A549 (cell line): ENCODE measurements at regions not wholly inside any gene's neighbourhood (a gene's known extent, or its start where the extent isn't known, plus 50 kb on each side); places are given as distances from the start of the nearest gene placed in this dataset.

Experiments used
- ATAC-seq, 2 experiments: fragments of 200-7000 bp in 1 of 2; fragments of >200 bp in 1 of 2; cut with Nextera tagmentation in 1 of 2; cut with Tn5 transposase in 1 of 2; 3 replicates each; pipeline versions ENCODE4 v1.8.0 to v1.9.1; 2018 to 2020; ENCODE audit warnings: mild to moderate bottlenecking in 1 of 2, moderate library complexity in 1 of 2
- CTCF ChIA-PET: fragments of 300-600 bp; sonication (Branson Sonifier 250); formaldehyde crosslinking; extraction: SDS; loops from one replicate; lab custom pipeline; 2021; ENCODE audit warnings: antibody characterized with exemption, inconsistent platforms; lab: Yijun Ruan, JAX
- POLR2A ChIA-PET: fragments of 350-600 bp; formaldehyde crosslinking; extraction: SDS; loops from one replicate; lab custom pipeline; 2021; ENCODE audit warnings: antibody characterized with exemption, inconsistent platforms; lab: Yijun Ruan, JAX
- DNase-seq, 2 experiments: peaks; one replicate each; pipeline versions ENCODE4 v3.0.0 to v3.0.0-alpha.2; 2011 to 2016; ENCODE audit warnings: low read depth in 1 of 2, low spot score in 1 of 2
- FAIRE-seq: peaks from 2 replicates; lab custom pipeline; 2011; peaks lifted over from hg19 to GRCh38; lab: Jason Lieb, UNC
- H3K27ac ChIP-seq, 2 experiments: fragments of >200 bp; sonication (Bioruptor Twin); formaldehyde crosslinking; 3 replicates each; pipeline ENCODE4 v1.5.1; 2016 to 2017
- H3K4me1 ChIP-seq: fragments of >200 bp; sonication (Bioruptor Twin); formaldehyde crosslinking; 3 replicates; pipeline ENCODE4 v1.6.1; 2016
- H3K4me2 ChIP-seq: fragments of >200 bp; sonication (Bioruptor Twin); formaldehyde crosslinking; 3 replicates; pipeline ENCODE4 v1.6.1; 2016
- H3K4me3 ChIP-seq: fragments of >200 bp; sonication (Bioruptor Twin); formaldehyde crosslinking; 3 replicates; pipeline ENCODE4 v1.5.1; 2016
- H3K9me3 ChIP-seq: fragments of >200 bp; sonication (Bioruptor Twin); formaldehyde crosslinking; 3 replicates; pipeline ENCODE4 v1.6.1; 2016
- ATOH8 ChIP-seq: fragments of 250-450 bp; sonication (Bioruptor Pico); IDR thresholded peaks from 2 replicates; pipeline ENCODE4 v1.5.0; 2020; ENCODE audit warnings: low read depth, mild to moderate bottlenecking, moderate library complexity
- CBX2 ChIP-seq: fragments of 200-600 bp; sonication (generic); IDR thresholded peaks from 2 replicates; pipeline ENCODE4 v1.6.1; 2016; ENCODE audit warnings: low read depth, mild to moderate bottlenecking, borderline replicate concordance
- CEBPB ChIP-seq, 2 experiments: fragments of >200 bp in 1 of 2; sonication (Bioruptor Twin) in 1 of 2; formaldehyde crosslinking in 1 of 2; IDR thresholded peaks; 2 replicates each; pipeline ENCODE4 v1.6.1; 2012 to 2016
- CHD2 ChIP-seq: fragments of 150-350 bp; IDR thresholded peaks from 2 replicates; pipeline ENCODE4 v1.6.1; 2014; ENCODE audit warnings: low read length; ENCODE audit not compliant: partially characterized antibody
- E2F6 ChIP-seq: IDR thresholded peaks from 2 replicates; pipeline ENCODE4 v1.6.1; 2012; ENCODE audit warnings: low read depth, borderline replicate concordance
- EHF ChIP-seq: fragments of 250-450 bp; sonication (Bioruptor Pico); IDR thresholded peaks from 2 replicates; pipeline ENCODE4 v1.5.0; 2020; ENCODE audit warnings: mild to moderate bottlenecking
- EHMT2 ChIP-seq: fragments of 200-600 bp; sonication (generic); IDR thresholded peaks from 2 replicates; pipeline ENCODE4 v1.6.1; 2016; ENCODE audit warnings: antibody characterized with exemption, low read depth, mild to moderate bottlenecking, moderate library complexity
- FOXS1 ChIP-seq: fragments of 250-450 bp; sonication (Bioruptor Pico); IDR thresholded peaks from 2 replicates; pipeline ENCODE4 v1.5.0; 2020; ENCODE audit warnings: mild to moderate bottlenecking, moderate library complexity
- HOXA7 ChIP-seq: fragments of 250-450 bp; sonication (Bioruptor Pico); IDR thresholded peaks from 2 replicates; pipeline ENCODE4 v1.5.0; 2020; ENCODE audit warnings: mild to moderate bottlenecking, moderate library complexity
- HOXB5 ChIP-seq: fragments of 250-450 bp; sonication (Bioruptor Pico); IDR thresholded peaks from 2 replicates; pipeline ENCODE4 v1.5.0; 2020; ENCODE audit warnings: mild to moderate bottlenecking, moderate library complexity
- MAFK ChIP-seq: fragments of 450-650 bp; IDR thresholded peaks from 2 replicates; pipeline ENCODE4 v1.6.1; 2014; ENCODE audit not compliant: partially characterized antibody
- NFE2L2 ChIP-seq: fragments of 150-350 bp; conservative IDR thresholded peaks from 2 replicates; pipeline ENCODE4 v1.6.1; 2014; ENCODE audit warnings: low read length
- PBX3 ChIP-seq: IDR thresholded peaks from 2 replicates; pipeline ENCODE4 v1.6.1; 2012
- POLR2A ChIP-seq: IDR thresholded peaks from 2 replicates; pipeline ENCODE4 v1.6.1; 2012; ENCODE audit warnings: mild to moderate bottlenecking, low read length
- RFX5 ChIP-seq: fragments of 450-650 bp; IDR thresholded peaks from 2 replicates; pipeline ENCODE4 v1.7.1; 2014; ENCODE audit warnings: antibody characterized with exemption, mild to moderate bottlenecking, moderate library complexity
- WGBS: methylation state at CpG from one replicate; pipeline ENCODE4 v1.1.6; 2017; ENCODE audit errors: missing lambda C conversion rate; 5-methylcytosine and 5-hydroxymethylcytosine counted together
- TF ChIP-seq, protein P1 (sequence below): IDR thresholded peaks from 2 replicates; pipeline ENCODE4 v1.6.1; 2012
- TF ChIP-seq, protein P2 (sequence below): fragments of >200 bp; sonication (Bioruptor Twin); formaldehyde crosslinking; IDR thresholded peaks from 2 replicates; pipeline ENCODE4 v1.6.1; 2016

- POLR2A ChIA-PET = interaction anchor here (0.6 kb wide), 1 partner anchor 114 kb away, joined by 3 read pairs; no protein-coding TSS in a partner anchor
- CTCF ChIA-PET = interaction anchor here (1.2 kb wide), 1 partner anchor 35 kb away, joined by 3 read pairs; no protein-coding TSS in a partner anchor
- no peak for TF ChIP-seq POLR2A
- TF ChIP-seq ATOH8 (CRISPR knock-in tag) = no peak
- peak overlapping the region; percentile 55 for H3K4me2 ChIP-seq
- ATAC-seq = peak; percentile 73 to 84
- peaks cover 11% of the 10 kb centered on the region; the same call in 1 of the 3 replicates for H3K4me1 ChIP-seq
- 0 out of 6 replicates have a peak overlapping the region, but pooled peaks of 1 of the 2 experiments have one; percentile 10 for H3K27ac ChIP-seq
- no peak for FAIRE-seq
- 23% methylated on average over 12 of the region's 12 CpGs for WGBS
- DNase-seq = peak; percentile 2 to 19
- H3K4me3 ChIP-seq = no peak overlapping the region
- no peaks in the 10 kb centered on the region for H3K9me3 ChIP-seq
These were observed 80.7 kb upstream of the CCN6 start for GRCh38 chr6:111973118-111973761.

GRCh38 chr6:111973927-111974639, 79.8 kb upstream of the CCN6 start:
- peak overlapping the region; percentile 55 for H3K4me2 ChIP-seq
- 68% methylated on average over 5 of the region's 5 CpGs for WGBS
- POLR2A ChIA-PET = no interaction called here
- CTCF ChIA-PET = interaction anchor here (0.7 to 1.2 kb wide), 2 partner anchors 34 to 73 kb away, joined by 3 read pairs; no protein-coding TSS in a partner anchor
- DNase-seq = no peak
- H3K9me3 ChIP-seq = no peaks in the 10 kb centered on the region
- TF ChIP-seq NFE2L2 (no peak), CHD2 (no peak), HOXB5 (CRISPR knock-in tag) (no peak), FOXS1 (CRISPR knock-in tag) (no peak), CEBPB (IDR thresholded peaks at IDR 0.05) (no peak), CBX2 (no peak), RFX5 (no peak), E2F6 (no peak), MAFK (no peak)
- TF ChIP-seq, protein P1, sequence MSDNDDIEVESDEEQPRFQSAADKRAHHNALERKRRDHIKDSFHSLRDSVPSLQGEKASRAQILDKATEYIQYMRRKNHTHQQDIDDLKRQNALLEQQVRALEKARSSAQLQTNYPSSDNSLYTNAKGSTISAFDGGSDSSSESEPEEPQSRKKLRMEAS = no peak
- TF ChIP-seq, protein P2, sequence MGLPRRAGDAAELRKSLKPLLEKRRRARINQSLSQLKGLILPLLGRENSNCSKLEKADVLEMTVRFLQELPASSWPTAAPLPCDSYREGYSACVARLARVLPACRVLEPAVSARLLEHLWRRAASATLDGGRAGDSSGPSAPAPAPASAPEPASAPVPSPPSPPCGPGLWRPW = no peak
- FAIRE-seq = no peak
- 0 out of 6 replicates have a peak overlapping the region, but pooled peaks of 1 of the 2 experiments have one; percentile 10 for H3K27ac ChIP-seq
- H3K4me1 ChIP-seq = peaks cover 11% of the 10 kb centered on the region; the same call in 1 of the 3 replicates
- no peak for ATAC-seq
- no peak overlapping the region for H3K4me3 ChIP-seq

DNA sequence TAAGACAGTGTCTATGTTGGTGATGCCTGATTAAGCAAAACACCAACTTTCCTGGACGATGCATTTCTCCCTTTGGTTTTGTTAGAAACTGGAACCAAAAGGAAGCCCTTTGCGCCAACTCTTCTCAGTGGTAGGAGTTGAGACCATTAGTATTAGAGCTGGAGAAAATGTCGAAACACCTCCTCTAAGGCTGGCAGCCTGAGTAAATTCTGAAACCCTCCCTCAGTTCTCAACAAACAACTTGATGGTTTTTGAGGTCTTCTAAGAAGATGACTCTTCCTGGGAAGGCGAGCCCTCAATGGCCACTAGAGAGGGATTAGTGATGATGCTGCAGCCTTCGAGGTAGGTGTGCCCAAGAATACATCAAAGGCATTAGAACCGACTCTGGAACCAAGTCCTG, 78.4 kb upstream of the CCN6 start:
- H3K4me1 ChIP-seq = peaks cover 11% of the 10 kb centered on the region; the same call in 1 of the 3 replicates
- WGBS = 42% methylated on average over 6 of the region's 6 CpGs
- DNase-seq (no peak), ATAC-seq (no peak), FAIRE-seq (no peak)
- ChIA-PET POLR2A (no interaction called here), CTCF (interaction anchor here (1.0 kb wide), 1 partner anchor 26 kb away, joined by 3 read pairs; no protein-coding TSS in a partner anchor)
- no peak overlapping the region for H3K4me3 ChIP-seq
- TF ChIP-seq EHF (CRISPR knock-in tag) (no peak), PBX3 (no peak), EHMT2 (no peak), HOXA7 (CRISPR knock-in tag) (no peak)
- H3K4me2 ChIP-seq = no peak overlapping the region
- H3K27ac ChIP-seq = no peak overlapping the region
- no peaks in the 10 kb centered on the region for H3K9me3 ChIP-seq
